HG03064 (cell line): ENCODE measurements at regions not wholly inside any gene's neighbourhood (a gene's known extent, or its start where the extent isn't known, plus 50 kb on each side); places are given as distances from the start of the nearest gene placed in this dataset.
"Not testable (repeated sequence)": the region's sequence is repeated elsewhere in the genome, so short reads cannot be mapped to it uniquely, and the experiment has no call there.

ENCODE experiments used
- ATAC-seq: cut with Tn5 transposase; IDR thresholded peaks from one replicate; pipeline ENCODE4 v1.9.1; 2021; ENCODE audit warnings: low read depth; ENCODE audit not compliant: unreplicated experiment

GRCh38 chr6:105860927-105861326 is 225.2 kb upstream of the PRDM1 start:
- ATAC-seq, result not testable (repeated sequence)

DNA sequence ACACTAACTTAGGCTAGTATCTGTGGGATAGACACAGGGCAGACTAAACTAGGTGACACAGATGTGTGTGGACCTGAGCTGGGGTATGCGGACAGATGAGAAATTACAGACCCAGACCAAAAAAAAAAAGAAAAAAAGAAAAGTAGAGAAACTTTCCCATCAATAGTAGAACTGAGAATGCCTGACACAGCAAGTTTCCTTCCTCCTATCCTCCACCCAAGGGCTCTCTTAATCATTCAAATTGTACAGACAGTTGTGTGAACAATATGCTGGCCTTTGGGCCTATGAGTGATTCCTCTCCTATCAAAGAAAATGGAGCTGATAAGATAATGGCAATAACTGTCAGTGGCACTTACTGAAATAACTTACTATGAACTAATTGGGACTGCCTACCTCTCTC is 226.7 kb upstream of the PRDM1 start:
- no peak for ATAC-seq

DNA sequence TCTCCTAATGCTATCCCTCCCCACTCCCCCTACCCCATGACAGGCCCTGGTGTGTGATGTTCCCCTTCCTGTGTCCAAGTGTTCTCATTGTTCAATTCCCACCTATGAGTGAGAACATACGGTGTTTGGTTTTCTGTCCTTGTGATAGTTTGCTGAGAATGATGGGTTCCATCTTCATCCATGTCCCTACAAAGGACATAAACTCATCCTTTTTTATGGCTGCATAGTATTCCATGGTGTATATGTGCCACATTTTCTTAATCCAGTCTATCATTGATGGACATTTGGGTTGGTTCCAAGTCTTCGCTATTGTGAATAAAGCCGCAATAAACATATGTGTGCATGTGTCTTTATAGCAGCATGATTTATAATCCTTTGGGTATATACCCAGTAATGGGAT is 227.5 kb upstream of the PRDM1 start:
- not testable (repeated sequence) for ATAC-seq

DNA sequence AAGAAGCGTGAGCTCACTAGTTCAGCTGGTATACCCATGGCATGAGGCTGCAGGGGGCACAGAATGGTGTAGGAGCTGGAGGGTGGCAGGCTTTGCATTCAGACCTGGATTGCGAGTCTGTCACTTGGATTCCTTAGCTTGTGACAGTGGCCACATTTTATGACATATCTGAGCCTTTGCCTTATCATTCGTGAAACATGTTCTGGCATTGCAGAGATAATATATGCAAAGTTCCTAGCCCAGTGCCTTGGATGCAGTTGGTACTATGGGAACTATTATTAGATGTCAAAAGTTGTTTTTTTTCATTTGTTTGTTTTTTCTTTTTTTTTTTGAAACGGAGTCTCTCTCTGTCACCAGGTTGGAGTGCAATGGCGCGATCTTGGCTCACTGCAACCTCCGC is 230.7 kb upstream of the PRDM1 start:
- ATAC-seq, result no peak

- not testable (repeated sequence) for ATAC-seq
These were observed 232.2 kb upstream of the PRDM1 start for GRCh38 chr6:105853979-105854378.

GRCh38 chr6:105851606-105852005 is 234.5 kb upstream of the PRDM1 start:
- ATAC-seq, result no peak

DNA sequence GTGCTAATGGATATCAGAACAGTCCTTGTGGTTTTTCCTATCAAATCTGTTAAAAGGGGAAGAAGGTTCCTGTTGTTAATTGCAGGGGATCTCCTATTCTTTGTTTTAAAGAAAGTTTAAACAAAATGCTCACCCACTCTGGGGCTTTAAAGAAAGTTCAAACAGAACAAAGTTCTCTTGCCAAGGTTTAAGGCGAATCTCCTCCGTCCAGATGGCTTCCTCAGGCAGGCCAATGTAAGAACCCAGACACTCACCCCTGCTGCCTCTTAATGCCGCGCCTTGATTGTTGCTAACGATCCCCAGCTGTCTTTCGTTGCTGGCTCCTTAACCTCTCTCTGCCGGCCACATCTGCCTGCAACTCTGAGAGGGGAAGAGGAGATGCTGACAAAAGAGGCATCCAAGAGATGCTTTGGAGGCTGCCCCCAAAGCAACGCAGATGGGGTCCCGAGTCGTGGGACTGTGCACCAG is 235.0 kb upstream of the PRDM1 start:
- no peak for ATAC-seq

- ATAC-seq, result no peak
These were observed 235.6 kb upstream of the PRDM1 start for GRCh38 chr6:105850261-105851112.

DNA sequence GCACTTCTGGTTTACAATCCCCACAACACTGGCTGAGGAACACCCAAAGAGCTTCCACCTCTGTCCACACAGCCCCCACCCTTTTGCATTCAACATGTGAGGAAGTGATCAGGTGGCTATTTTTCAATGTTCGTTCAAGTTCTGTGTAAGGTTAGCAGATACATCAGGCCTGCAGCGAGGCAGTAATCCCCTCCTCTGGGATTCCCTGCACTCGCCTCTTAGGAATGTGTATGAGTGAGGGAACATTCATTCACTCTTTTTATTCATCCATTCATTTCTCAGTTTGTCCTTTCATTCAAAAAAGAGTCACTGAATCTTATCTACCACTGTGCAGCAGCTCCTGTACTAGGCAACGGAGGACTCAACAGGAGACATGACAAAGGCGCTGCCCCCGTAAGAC is 236.4 kb upstream of the PRDM1 start:
- ATAC-seq, result no peak

- no peak for ATAC-seq
These were observed 238.7 kb upstream of the PRDM1 start for GRCh38 chr6:105847433-105847832.

- no peak for ATAC-seq
These were observed 241.8 kb upstream of the PRDM1 start for GRCh38 chr6:105844275-105844883.

GRCh38 chr6:105839266-105839665 is 246.9 kb upstream of the PRDM1 start:
- no peak for ATAC-seq

- no peak for ATAC-seq
These were observed 248.0 kb upstream of the PRDM1 start for GRCh38 chr6:105838171-105838570.

DNA sequence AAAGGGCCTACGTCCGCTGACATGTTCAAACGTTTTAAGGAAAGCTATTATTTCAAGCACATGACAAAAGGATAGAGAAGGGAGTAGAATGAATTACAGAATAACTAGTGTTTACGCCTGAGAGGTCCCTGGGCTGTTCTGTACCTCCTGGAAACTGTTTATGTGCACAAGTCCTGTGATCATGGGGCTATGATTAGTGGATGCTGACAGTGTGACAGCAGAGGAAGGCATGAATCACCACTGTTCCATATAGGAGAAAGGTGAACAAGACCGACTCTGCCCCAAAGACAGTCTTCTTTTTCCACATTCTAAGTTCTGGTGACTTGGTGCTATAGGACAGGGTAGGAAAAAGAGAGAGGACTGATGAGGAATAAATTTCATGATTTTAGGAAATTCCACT is 249.2 kb upstream of the PRDM1 start:
- no peak for ATAC-seq

DNA sequence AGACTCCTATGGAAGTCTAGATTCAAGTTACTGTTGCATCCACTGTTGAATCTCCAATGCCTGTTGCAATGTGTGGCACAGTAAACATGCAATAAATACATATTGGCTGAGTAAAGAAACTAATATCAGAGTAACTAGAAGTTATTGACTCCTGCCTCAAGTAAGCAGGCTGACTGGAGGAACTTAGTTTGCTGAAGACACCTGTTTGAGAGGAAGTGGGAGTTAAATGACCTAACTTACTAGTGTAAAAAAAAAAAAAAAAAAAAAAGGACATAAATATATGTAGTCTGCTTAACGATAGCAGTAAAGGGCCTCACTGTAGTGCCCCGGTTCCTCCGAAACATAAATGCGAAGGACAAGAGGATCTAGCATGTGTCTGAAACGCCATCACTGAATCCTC is 249.8 kb upstream of the PRDM1 start:
- no peak for ATAC-seq

DNA sequence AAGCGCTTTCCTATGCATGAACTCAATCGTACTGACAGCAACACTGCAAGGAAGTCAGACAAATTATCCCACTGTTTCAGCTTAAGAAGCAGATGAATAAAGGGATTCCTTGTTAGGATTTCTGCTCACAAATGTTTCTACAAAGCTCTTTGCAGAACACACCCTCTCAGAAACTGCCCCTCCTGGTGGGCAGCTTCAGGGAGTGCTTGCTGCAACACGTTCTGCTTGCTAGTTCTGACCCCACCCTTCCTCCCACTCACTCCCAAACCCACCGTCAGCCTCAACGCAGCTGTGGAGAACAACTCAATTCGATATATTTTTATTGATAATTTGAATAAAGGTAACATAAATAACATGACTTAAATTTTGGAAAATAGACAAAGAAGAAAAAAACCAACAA is 250.8 kb upstream of the PRDM1 start:
- no peak for ATAC-seq

DNA sequence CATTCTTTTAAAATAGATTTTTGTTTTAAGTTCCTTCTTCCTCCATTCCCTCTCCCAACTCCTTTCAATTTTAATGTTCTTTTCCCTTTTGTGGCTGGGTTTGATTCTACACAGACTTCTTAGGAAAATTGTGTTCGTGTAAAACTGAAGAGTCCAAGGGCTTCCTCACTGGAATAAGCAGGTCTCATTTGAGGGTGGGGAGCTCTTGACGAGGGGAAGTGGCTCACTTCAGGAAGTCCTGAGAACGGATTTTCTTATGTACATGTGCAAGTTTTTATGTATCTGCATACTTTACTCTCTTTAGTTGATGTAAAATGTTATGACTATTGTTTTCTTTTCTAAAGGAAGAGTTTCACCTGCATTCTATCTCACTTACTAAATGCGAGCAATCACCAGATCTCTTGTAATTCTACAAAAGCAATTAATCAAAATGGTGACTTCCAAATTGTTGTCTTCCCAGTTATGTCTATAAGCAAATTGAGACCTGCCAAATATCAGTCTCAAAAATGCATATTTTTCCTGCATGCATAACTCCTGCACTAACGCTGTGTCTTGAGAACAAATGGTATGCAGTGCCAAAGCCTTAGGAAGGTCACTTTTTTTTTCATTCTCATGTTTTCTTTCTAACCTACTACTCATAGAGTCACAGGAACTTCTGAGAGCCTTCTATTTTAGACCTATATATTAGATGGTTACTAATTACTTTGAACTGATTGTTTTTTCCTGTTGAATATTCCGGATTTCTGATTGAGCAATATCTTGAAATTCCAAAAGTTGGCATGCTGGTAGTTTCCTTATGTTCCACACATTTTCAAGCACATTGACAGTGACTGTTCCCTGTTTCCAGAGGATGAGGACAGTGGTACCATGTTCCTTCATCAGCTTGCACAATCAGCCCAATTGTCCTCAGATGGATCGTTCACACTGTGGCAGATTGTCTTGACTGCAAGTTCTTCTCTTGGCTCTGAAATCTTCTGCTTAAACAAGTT is 251.9 kb upstream of the PRDM1 start:
- ATAC-seq, result no peak

- no peak for ATAC-seq
These were observed 253.8 kb upstream of the PRDM1 start for GRCh38 chr6:105832313-105832761.

DNA sequence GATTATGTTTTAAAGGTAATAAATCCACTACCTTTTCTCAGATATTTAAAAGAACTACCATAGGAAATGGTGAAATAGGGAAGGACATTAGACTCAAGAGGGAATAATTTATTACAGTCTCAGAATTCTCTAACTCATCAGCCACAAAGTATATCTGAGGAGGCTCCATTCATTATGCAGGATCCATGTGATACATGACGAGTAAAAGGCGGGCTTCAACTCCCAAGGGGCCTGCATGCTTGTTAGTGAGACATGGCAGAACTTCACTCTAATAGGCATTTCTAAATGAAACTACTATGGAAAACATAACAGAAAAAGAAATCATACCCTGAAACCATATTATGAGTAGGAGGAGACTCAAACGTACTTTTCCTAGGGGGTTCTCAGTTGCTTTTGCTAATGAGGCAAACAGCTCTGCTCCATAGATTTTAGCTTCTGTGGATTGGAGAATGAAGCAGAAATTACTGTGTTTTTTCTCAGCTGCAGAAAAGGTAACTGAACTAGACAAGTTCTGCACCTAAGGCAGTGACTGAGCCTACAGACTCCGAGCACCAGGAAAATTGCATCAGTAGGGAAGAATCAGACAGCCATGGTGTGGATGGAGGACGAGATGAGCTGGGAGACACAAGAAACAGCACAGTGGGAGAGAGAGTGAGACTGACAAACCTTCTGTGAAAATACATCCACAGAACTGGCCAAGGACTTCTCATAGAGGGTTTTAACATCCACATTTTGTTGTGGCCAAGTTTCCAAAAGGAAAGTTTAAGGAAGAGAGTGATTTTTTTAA is 254.6 kb upstream of the PRDM1 start:
- ATAC-seq, result no peak

DNA sequence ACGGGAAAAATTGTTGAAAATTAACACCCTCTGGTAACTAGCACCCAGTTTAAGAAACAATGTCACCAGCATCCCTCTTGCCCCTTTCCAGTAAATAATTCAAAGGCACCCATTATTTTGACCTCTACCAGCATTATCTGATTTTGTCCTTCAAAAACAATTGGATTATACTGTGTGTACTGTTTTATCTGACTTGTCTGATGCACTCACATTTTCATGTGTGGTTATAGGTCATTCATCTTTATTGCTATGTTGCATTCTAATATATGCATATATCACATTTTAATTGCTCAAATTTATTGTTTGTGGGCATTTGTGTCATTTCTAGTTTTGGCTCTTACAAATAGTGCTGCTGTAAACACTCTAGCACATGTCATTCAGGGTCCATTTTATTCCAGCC is 260.9 kb upstream of the PRDM1 start:
- no peak for ATAC-seq
